ENCODE measurements at regions not wholly inside any gene's neighbourhood (a gene's known extent, or its start where the extent isn't known, plus 50 kb on each side); places are given as distances from the start of the nearest gene placed in this dataset.
"Not testable (repeated sequence)": the region's sequence is repeated elsewhere in the genome, so short reads cannot be mapped to it uniquely, and the experiment has no call there.

DNA sequence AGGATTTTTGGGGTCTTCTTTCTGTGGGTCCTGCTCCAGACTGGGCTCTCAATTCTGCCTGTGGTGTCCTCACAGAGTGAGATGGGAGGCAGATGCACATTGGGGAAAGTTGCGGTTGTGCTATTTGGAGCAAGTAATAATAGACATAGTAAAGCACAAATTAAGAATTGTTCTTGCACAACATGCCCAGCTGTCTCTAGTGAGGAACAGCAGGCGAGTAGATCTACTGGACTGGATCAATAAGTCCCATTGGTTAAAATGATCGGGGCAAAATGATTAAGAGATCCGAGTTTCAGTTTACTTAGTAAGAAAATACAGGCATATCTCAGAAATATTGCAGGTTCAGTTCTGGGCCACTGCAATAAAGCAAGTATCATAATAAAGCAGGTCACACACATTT, 448.3 kb upstream of the PROX1 start:
- Histone ChIP-seq H3K27ac (ENCODE audit: low read length) (no peak overlapping the region), H3K4me1 (ENCODE audit: control insufficient read depth, insufficient read depth, low read length) (no peaks in the 10 kb centered on the region), H3K9me3 (ENCODE audit: control insufficient read depth, insufficient read depth, low read depth, low read length) (no peaks in the 10 kb centered on the region), H3K4me3 (ENCODE audit: low read depth in 2 of 2, low read length in 2 of 2) (no peak overlapping the region), H3K36me3 (ENCODE audit: control insufficient read depth, insufficient read depth, low read length) (no peaks in the 10 kb centered on the region), H3K27me3 (ENCODE audit: control insufficient read depth, insufficient read depth, low read length) (no peaks in the 10 kb centered on the region)
- intact Hi-C loops (cut with micrococcal nuclease; ENCODE audit: unreplicated experiment): no loop called here
- in situ Hi-C loops (cut with HindIII; ENCODE audit: low pct_unique_long_range_greater_than_20kb, low sequenced_read_pairs): no loop called here
- TF ChIP-seq SIN3A (IDR thresholded peaks at IDR 0.05; ENCODE audit: borderline replicate concordance, insufficient read depth, low read depth, low read length): no peak
- no peak for TF ChIP-seq POLR2AphosphoS5 (IDR thresholded peaks at IDR 0.05; ENCODE audit: low read depth, low read length)
- TF ChIP-seq, protein P1, sequence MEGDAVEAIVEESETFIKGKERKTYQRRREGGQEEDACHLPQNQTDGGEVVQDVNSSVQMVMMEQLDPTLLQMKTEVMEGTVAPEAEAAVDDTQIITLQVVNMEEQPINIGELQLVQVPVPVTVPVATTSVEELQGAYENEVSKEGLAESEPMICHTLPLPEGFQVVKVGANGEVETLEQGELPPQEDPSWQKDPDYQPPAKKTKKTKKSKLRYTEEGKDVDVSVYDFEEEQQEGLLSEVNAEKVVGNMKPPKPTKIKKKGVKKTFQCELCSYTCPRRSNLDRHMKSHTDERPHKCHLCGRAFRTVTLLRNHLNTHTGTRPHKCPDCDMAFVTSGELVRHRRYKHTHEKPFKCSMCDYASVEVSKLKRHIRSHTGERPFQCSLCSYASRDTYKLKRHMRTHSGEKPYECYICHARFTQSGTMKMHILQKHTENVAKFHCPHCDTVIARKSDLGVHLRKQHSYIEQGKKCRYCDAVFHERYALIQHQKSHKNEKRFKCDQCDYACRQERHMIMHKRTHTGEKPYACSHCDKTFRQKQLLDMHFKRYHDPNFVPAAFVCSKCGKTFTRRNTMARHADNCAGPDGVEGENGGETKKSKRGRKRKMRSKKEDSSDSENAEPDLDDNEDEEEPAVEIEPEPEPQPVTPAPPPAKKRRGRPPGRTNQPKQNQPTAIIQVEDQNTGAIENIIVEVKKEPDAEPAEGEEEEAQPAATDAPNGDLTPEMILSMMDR (IDR thresholded peaks at IDR 0.05): no peak
- TF ChIP-seq, protein P2, sequence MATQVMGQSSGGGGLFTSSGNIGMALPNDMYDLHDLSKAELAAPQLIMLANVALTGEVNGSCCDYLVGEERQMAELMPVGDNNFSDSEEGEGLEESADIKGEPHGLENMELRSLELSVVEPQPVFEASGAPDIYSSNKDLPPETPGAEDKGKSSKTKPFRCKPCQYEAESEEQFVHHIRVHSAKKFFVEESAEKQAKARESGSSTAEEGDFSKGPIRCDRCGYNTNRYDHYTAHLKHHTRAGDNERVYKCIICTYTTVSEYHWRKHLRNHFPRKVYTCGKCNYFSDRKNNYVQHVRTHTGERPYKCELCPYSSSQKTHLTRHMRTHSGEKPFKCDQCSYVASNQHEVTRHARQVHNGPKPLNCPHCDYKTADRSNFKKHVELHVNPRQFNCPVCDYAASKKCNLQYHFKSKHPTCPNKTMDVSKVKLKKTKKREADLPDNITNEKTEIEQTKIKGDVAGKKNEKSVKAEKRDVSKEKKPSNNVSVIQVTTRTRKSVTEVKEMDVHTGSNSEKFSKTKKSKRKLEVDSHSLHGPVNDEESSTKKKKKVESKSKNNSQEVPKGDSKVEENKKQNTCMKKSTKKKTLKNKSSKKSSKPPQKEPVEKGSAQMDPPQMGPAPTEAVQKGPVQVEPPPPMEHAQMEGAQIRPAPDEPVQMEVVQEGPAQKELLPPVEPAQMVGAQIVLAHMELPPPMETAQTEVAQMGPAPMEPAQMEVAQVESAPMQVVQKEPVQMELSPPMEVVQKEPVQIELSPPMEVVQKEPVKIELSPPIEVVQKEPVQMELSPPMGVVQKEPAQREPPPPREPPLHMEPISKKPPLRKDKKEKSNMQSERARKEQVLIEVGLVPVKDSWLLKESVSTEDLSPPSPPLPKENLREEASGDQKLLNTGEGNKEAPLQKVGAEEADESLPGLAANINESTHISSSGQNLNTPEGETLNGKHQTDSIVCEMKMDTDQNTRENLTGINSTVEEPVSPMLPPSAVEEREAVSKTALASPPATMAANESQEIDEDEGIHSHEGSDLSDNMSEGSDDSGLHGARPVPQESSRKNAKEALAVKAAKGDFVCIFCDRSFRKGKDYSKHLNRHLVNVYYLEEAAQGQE (IDR thresholded peaks at IDR 0.05; ENCODE audit: insufficient read depth in 1 of 2, low read depth in 2 of 2, low read length in 1 of 2): no peak
- no peak for TF ChIP-seq TCF7L2 (IDR thresholded peaks at IDR 0.05; ENCODE audit: low read depth, low read length)
- DNase-seq (ENCODE audit: low read depth, low spot score): no peak
- BruUV-seq (replicated peaks): no TSS peak
- CTCF ChIA-PET: no interaction called here
- POLR2A ChIA-PET: no interaction called here
- no peak for ATAC-seq

DNA sequence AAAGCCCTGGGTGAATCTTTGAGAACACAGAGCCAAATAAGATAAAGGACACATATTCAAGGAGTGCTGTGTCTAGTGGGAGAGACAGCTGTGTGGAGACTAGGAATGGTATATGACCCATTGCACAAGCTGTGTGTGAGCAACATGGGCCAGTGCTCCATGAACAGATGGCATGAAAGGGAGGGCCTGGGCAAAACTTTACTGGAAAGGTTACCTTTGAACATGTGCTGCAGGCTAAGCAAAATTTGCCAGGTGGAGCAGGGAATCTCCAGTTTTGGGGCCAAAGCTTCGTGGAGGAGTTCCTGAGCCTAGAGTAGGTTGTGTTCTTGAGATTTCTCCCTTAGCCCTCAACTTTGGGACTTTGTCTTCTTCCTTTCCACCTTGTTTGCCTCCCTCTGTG, 446.1 kb upstream of the PROX1 start:
- ChIA-PET POLR2A (no interaction called here), CTCF (no interaction called here)
- intact Hi-C loops (cut with micrococcal nuclease; ENCODE audit: unreplicated experiment) (no loop called here), in situ Hi-C loops (cut with HindIII; ENCODE audit: low pct_unique_long_range_greater_than_20kb, low sequenced_read_pairs) (no loop called here)
- Histone ChIP-seq H3K27me3 (ENCODE audit: control insufficient read depth, insufficient read depth, low read length) (no peaks in the 10 kb centered on the region), H3K27ac (ENCODE audit: low read length) (no peak overlapping the region), H3K4me1 (ENCODE audit: control insufficient read depth, insufficient read depth, low read length) (no peaks in the 10 kb centered on the region), H3K36me3 (ENCODE audit: control insufficient read depth, insufficient read depth, low read length) (no peaks in the 10 kb centered on the region), H3K4me3 (ENCODE audit: low read depth in 2 of 2, low read length in 2 of 2) (no peak overlapping the region), H3K9me3 (ENCODE audit: control insufficient read depth, insufficient read depth, low read depth, low read length) (no peaks in the 10 kb centered on the region)
- TF ChIP-seq TCF7L2 (IDR thresholded peaks at IDR 0.05; ENCODE audit: low read depth, low read length): no peak
- TF ChIP-seq, protein P1 (IDR thresholded peaks at IDR 0.05): no peak
- no peak for TF ChIP-seq SIN3A (IDR thresholded peaks at IDR 0.05; ENCODE audit: borderline replicate concordance, insufficient read depth, low read depth, low read length)
- TF ChIP-seq POLR2AphosphoS5 (IDR thresholded peaks at IDR 0.05; ENCODE audit: low read depth, low read length): no peak
- TF ChIP-seq, protein P2 (IDR thresholded peaks at IDR 0.05; ENCODE audit: insufficient read depth in 1 of 2, low read depth in 2 of 2, low read length in 1 of 2): no peak
- BruUV-seq (replicated peaks): no TSS peak
- DNase-seq (ENCODE audit: low read depth, low spot score) (no peak), ATAC-seq (no peak)

DNA sequence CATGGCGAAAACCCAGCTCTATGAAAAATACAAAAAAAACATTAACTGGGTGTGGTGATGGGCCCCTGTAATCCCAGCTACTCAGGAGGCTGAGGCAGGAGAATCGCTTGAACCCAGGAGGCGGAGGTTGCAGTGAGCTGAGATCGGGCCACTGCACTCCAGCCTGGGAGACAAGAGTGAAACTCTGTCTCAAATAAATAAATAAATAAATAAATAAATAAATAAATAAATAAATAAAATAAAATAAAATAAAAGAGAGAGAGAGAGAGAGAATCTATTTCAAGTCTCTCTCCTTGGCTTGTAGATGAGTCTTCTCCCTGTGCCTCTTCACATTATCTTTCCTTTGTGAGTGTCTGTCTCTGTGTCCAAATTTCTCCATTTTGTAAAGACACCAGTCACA, 442.6 kb upstream of the PROX1 start:
- in situ Hi-C loops (cut with HindIII; ENCODE audit: low pct_unique_long_range_greater_than_20kb, low sequenced_read_pairs); H3K36me3 ChIP-seq (ENCODE audit: control insufficient read depth, insufficient read depth, low read length); ATAC-seq; H3K4me1 ChIP-seq (ENCODE audit: control insufficient read depth, insufficient read depth, low read length); BruUV-seq (replicated peaks); POLR2A ChIA-PET; H3K9me3 ChIP-seq (ENCODE audit: control insufficient read depth, insufficient read depth, low read depth, low read length); CTCF ChIA-PET; H3K27ac ChIP-seq (ENCODE audit: low read length); H3K27me3 ChIP-seq (ENCODE audit: control insufficient read depth, insufficient read depth, low read length); H3K4me3 ChIP-seq (ENCODE audit: low read depth in 2 of 2, low read length in 2 of 2); intact Hi-C loops (cut with micrococcal nuclease; ENCODE audit: unreplicated experiment); DNase-seq (ENCODE audit: low read depth, low spot score): not testable (repeated sequence)

Data from Panc1 (cell line).